ENCODE measurements at regions not wholly inside any gene's neighbourhood (a gene's known extent, or its start where the extent isn't known, plus 50 kb on each side); places are given as distances from the start of the nearest gene placed in this dataset.
"Not testable (repeated sequence)": the region's sequence is repeated elsewhere in the genome, so short reads cannot be mapped to it uniquely, and the experiment has no call there.

DNA sequence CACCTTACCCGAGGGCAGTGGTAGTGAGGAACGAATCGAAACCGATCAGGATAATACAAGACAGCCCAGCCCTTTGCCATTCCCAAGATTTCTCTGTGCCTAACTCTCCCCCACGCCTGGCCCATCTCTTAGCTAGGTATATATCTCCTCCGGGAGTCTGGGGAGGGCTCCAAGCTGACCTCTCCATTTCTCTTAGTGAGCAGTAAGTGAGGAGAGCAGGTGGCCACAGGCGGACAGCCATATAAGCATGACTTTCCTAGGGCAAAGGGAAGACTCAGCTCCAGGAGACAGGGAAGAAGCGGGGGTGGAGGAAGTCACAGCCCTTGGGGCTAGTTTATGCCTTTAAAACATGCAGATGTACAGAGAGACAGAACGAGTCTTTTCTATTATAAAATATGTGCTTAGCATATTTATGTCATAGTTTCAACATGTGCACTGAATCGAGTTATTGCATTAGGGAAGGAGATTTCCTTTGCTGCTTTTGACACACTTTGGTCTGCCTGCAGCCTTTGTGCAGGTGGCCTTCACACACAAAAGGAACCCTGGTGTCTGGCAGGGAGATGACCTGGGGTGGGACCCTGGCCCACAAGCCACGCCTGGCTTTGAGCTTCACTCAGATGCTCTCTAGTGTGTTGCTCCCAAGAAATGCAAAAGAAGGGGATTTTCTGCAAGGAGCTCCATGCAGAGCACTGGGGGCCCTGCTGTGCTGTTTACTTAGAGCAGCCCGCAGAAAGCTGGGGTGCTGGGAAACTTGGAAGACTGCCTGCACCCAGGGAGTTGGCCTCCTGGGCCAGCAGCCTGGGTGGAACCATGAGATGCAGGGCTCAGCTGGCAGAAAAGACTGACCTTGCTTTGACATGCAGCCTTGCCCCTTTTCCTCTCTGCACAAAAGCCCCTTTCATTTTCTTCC, 613.3 kb downstream of the BCOR start:
- no peak for DNase-seq

DNA sequence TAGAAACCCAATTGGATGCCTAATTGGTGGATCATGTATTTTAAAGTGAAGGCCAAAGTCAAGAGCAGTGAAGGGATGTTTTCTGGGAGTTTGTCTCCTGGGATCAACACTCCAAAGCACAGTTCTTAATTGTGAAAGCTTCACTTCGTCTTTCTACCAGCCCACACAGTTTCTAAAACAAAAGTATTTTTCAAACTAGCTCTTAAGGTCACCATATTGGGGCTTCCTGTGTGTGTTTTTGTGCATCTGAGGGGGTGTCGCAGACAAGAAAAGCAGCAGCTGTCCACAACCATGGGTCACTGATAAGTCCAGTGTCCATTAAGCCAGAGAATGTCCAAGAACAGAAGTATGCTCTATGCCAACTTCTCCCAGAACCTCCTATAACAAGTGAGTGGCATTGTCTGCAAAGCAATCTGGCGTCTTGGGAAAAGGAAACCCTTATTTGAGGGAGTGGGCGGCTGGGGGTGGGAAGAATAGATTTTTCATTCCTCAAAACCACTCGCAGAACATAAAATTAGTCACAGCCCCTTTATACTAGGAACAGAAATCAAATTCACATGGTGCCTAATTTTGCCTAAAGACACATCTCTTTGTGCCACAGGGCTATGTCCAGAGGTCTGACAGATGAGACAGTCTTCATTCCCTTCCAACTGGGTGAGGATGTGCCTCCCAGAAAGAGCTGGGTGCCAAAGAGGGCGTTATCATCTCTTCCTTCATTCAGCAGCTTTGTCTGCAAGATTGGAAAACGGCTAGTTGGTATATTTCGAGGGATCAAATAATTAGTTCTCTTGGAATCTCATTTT, 610.4 kb downstream of the BCOR start:
- no peak for DNase-seq

DNA sequence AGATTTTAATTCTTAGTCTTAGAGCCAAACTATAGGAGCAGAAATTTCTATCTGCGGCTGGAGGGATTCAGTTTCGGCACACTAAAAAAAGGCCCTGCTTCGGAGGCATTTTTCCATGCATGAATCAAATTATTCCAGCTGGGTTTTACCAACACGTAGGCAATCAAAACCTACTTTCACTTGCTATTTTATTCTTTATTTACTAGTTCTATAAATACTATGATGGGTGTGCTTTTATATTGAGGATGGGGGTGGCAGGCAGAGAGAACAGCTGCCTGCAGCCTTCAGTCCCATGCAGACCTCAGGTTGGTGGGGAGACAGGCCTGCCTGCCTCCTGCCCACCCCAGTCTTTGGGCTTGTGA, 609.8 kb downstream of the BCOR start:
- DNase-seq: no peak

DNA sequence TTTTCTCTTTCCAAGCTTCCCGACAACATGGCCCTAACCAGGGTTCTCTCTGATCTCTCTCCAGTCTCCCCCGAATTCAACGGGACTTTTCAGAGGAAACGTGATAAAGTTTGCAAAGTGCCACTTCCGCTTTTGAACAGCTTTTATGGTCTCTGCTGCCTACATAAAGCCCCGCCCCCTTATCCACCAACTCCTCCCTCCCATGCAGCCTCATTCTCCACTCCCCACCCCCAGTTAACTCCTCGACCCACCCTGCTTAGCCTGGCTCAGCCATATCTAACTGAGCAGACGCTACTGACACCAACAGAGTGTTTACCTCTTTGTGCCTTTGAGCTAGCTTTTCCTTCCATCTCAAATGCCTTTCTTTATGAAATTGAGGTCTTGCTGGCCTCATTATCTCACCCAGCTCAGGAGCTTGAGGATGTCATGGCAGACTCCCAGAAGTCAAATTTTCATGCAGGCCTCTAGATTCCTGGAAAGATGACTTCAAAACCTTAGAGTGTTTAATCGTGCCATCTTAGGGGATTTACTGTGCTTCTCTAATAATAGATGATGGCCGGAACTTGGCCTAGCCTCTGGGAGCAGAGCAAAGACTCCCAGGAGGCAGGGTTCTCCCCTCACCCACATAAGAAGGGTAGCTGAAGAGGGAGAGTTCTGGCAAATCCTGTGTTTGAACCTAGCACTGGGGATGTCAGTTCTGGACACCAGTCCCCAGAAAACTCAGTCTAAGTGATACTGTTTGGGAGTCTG, 606.0 kb downstream of the BCOR start:
- DNase-seq: peak; percentile 53 to 60

DNA sequence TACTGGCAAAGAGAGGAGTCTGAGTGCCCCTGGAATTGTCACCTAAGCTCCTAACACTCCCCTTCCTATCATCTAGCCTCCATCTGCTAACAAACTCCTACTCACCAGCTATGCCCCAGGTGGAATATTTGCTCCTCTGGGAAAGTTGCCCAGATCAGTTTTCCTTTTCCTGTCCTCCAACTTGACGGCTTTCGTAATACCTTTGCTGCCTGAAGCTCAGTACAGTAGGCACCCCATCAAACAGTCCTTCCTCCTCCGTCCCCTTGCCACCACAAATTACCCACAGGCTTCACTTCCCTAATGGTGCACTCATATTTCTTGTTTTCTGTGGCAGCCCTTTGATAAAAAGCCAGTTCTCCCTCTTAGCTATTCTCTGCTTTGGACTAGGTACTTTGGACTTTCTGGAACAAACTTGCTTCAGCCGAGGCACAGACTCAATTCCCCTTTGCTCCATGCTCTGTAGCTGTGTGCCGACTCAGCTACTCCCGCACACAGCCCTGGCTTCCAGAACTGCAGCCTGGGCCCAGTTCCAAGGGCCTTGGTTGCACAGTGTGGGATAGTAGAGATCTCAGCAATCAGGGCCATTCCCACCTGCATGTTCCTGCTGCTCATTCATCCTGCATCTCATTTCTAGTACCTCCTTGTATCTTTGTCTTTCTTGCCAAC, 605.1 kb downstream of the BCOR start:
- DNase-seq: no peak

DNA sequence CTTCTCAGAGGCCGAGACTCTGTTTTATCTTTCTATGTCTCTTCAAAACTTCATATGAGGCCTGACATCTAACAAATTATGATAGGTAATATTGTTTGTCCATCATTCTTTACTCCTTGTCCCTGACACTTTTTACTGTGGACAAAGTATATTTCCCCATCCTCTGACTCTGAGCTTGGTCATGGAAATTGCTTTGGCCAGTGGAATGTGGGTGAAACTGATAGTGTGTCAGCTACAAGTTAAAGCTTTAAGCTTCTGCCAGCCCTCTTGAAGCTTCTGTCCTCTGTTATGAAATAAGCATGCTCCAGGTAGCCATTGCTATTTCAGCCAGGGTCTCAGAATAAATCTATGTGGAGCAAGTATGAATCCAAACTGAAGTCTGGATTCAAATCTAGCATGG, 604.6 kb downstream of the BCOR start:
- no peak for DNase-seq

DNA sequence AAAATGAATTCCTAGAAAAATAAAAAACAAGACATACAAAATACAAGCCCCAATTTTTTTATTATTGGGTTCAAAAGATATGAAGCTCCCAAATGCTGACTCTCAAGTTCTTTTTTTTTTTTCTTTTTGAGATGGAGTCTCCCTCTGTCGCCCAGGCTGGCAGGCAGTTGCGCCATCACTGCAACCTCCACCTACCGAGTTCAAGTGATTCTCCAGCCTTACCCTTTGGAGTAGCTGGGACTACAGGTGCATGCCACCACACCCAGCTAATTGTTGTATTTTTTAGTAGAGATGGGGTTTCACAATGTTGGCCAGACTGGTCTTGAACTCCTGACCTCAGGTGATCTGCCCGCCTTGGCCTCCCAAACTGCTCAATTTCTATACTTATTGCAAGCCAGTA, 600.6 kb downstream of the BCOR start:
- not testable (repeated sequence) for DNase-seq

DNA sequence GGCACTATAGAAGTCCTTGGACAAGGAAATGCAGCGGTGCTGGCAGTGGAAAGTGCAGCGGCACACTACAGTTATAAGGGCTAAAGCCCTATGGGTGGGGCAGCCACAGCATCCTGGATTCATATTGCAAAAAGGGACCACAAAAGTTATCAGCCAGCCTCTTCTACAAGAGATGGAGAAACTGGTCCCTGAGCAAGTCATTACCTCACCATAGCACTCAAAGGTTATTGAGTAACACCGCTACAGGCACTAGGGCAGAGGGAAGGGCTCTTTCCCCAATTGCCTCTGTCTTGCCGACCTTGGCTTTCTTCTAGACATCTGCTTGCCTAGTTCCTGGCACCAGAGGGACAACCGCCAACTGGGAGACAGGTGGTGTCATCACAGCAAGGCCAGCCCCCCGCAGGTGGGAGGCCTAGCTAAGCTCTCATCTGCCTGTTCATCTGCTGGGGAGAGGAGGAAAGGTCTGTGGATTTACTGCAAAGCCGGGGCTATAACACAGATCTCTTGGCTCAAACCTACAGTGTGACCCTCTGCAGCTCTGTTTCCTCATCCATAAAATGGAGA, 600.0 kb downstream of the BCOR start:
- DNase-seq: no peak

DNA sequence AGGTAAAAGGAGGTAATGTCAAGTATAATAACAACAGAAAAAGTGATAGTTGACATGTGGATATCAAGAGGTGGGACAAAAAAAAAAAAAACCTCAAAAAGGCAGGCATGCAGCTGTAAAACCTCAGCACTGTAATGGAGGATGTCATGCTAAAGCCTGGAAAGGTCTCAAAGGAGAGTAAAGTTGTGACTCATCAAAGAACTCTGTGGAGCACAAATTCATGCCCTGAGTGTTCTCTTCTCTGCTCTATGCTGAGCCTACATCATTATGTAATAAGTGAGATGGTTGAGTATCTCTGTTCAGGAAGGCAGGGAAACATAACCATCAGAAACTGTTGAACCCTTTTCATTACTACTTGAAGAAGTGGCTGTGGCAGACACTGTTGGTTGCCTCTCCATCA, 597.8 kb downstream of the BCOR start:
- DNase-seq: no peak

DNA sequence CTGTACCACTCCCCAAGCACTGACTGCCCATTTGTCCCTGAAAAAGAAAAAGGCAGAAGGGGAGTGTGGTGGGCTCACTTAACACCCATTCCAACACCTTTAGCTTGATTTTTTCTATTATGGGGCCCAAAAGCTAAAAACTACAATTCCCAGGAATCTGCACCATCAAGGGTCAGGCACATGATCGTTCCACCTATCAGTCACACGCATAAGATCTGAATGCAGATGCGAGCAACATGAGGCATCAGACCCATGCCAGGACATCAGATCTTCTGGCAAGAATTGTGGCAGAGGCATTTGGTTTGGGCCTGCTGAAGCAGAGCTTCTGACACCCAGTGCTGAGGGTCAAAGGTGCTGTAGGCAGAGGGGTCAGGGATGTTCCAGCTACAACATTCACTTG, 595.9 kb downstream of the BCOR start:
- no peak for DNase-seq

DNA sequence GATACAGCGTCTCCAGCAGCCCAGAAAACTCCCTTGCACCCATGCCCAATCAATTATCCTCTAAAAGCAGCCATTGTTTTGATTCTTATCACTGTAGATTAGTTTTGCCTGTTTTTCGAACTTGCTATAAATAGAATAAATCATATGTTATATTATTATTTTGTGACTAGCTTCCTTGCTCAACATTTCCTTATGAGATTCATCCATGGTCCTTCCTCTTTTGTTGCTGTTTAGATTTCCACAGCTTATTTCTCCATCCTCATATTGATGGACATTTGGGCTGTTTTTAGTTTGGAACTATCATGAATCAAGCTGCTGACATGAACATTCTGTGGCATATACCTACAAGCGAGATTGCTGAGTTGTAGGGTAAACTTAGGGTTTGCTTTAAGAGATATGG, 595.3 kb downstream of the BCOR start:
- no peak for DNase-seq

DNA sequence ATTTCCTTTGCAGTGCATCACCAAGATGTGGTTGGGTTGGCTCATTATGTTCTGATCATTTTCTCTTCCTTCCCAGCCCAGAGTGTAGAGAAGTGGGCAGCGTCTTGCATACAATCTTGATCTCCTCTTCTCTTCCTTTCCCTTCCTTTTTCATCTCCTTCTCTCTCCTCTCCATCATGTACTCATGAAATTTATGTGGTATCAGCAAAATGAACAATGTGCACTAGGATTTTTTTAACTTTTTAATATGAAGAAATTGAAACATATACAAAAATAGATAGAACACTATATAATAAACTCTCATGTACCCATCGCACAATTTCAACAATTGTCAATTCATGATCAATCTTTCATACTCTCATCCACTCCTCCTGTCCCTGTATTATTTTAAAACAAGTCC, 593.5 kb downstream of the BCOR start:
- no peak for DNase-seq

DNA sequence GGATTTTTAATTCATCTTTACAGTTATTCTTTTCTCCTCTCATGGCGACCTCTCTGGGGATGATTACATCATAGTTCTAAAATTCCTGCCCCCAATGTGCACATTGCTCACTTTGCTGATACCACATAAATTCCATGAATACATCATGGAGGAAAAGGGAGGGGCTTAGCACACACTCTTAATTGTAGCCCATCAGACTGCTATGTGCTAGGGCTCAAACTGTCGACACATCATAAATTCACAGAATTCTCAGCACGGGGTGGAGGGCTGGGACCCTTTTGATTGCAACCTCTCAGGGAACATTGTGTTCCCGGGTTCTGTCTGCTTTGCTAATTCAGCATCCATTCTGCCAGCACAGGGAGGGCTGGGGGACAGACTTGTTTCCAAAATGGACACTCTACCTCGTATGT, 592.9 kb downstream of the BCOR start:
- DNase-seq: no peak

DNA sequence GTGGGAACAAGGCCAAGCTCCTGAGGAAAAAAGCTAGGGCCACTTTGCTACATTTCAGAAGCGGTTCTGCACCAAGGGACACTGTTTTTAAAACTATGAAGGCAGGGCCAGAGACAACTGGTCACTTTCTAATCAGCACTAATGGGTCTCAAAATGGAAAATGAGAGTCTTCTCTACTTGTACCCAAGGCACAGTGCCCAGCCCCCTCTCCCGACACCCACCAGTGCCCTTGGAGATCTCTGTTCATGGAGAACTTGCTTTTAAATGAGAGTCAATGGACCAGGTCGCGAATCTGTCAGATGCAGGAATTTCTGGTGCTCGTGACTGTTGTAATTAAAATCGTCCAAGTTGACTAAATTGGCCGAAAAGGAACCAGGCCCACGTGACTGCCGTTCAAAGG, 591.6 kb downstream of the BCOR start:
- no peak for DNase-seq

DNA sequence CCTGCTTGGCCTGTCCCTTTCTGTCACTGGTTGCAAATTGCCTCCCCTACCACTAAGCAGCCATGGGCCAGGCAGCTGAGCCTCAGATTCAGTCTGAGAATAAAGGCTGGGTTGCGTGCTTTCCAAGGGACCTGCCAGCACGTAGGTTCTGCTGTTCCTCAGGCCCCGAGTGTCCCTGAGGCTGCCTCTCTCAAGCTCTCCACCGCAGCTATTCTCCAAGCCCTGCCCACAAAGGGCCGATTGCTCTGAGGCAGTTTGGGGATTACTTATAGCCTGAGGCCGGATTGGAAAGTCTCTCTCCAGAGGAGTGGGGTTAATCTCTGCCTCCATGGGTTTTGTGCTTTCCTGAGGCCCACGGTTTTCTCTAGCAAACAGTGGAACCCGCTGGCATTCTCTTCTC, 590.7 kb downstream of the BCOR start:
- no peak for DNase-seq

DNA sequence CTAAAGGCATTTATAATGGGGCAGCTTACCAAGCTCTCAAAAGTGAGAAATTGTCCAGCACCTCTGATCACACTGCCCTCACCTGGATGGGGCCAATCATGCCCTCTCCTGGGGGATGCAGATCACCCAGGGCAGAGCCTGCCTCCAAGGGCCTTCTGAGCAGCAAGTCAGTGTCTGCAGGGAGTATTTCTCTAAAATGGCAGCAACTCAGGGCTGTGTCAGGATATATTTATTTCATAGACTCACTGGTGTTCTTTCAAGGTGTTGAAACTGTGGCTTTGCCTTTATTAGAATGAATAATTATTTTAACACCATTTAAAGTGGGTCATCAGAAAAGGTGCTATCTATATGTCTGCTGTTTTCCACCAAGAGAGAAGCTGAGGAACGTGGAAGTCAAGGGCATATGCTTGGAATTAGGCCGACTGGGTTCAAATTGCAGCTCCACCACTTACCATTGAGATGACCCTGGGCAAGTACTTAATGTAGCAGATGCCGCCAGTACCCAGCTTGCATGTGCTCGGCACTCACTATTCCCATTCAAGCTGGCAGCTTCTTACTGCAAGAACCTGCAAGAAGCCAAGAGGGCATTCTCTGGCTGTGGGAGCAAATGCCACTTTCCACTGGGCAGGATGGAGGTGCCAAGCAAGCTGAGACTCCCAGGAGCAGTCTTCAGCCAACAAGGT, 590.0 kb downstream of the BCOR start:
- no peak for DNase-seq

DNA sequence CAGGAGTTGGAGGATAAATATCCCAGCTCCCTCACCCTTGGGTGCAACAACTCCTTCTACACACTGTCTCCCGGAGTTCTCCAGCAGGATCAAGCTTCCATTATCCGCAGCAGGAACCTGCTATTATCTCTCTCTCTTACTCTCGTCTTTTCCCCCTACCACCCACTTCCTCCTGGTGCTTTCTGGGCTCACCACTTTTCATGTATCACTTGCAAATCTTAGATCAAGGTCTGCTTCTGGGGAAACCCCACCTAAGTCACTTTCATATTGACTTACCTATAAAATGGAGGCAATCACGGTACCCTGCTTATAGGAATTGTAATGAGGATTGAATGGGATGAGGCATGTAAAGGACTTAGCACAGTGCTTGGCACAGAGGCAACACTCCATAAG, 589.5 kb downstream of the BCOR start:
- peak in 1 of 2 experiments; percentile 29 for DNase-seq

DNA sequence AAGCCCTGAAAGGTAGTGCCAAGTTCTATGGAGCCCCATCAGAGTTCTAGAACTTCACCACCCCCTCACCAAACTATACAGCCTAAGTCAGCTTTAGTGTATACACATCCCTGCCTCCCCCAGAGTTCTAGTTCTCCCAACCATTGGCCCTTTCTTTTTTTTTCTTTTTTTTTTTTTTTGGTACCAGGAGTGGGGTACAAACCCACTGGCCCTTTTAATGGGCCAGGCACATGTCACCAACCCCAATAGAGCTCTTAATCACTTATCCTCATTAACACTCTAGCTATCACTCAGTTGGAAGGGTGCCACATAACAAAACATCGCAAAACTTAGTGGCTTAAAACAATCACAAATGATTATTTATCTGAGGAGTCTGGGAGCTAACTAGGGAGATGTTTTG, 588.6 kb downstream of the BCOR start:
- DNase-seq: no peak

DNA sequence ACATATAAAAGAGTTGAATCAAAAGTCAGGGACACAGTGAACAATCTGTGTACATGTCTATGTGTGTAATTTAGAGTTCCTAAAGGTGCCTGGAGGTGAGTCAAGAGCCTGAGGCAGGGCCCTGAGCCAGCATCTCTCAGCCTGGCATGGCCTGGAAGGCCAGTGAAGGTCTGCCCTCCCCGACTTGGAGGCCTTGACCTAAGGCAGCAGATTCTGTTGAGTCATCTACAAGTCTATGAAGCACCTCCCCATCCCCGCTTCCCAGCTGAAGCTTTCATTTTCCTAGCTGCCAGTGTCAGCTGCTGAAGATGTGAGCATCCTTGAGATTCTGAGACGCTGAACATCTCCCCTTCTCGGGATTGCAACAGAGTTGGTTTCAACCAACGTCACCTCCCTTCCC, 583.9 kb downstream of the BCOR start:
- DNase-seq: no peak

DNA sequence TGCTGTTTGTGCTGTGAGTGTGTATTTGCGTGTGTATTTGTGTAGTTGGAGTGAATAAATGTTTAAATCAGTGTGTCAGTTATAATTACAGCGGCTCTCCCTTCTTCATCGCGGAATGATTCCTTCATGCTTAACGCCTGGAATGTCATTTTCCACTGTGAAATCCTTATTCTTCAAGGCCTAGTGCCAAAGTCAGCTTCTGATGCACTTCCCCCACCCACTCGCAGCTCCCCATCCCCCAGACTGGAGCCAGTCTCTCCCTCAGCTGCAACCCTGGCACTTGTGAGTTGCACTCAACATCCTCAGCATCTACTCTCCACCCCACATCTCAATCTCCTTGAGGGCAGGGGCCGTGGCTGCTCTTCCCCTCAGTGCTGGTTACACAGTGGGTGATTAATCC, 583.0 kb downstream of the BCOR start:
- DNase-seq: no peak

DNA sequence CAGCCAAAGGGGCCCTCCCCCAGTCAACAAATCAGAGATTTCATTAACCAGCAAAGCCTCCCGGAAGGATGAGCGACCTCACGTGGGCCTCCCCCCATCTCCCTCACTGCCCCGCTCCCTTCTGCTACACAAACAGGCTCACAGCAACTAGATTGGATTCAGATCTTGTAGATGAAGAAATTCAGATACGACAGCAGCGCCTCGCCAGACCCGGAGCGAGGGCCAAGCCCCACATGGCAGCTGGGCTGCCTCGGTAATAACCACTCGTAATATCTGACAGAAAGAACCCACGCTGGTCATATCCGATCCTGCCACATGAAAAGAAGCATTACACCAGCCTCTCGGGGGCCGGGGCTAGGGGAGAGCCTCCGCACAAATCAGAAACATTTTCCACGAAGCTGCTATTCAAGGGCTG, 581.3 kb downstream of the BCOR start:
- no peak for DNase-seq

DNA sequence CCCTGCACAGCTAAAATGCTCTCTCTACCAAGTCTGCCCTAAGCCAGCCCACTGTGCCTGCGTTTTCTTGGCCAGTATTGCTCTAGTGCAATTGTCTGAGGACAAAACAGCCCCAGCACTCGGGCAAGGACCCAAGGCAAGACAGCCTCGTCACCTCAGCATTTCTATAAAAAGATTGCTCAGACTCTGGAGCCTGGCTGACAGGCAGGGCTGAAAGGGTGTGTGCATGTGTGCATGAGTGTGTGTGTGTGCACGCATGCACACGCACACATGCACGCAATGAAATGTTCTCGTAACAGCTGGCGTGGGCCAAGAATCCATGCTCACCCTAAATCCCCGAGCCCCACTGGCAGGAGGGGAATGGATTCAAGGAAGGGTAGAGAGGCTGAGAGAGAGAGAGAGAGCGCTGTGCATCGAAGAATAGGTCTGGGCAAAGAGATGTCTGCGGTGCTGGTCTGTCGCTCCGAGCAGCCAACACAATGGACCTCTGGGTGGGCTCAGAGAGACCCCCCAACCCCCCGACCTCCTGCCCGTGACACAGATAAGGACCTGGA, 579.2 kb downstream of the BCOR start:
- no peak for DNase-seq

Data from activated T-cell treated with anti-CD3 and anti-CD28 coated beads, Interleukin-2, amount 50 U/mL, for 48 hours (primary cell).